IMR-90 (cell line): ENCODE measurements at regions not wholly inside any gene's neighbourhood (a gene's known extent, or its start where the extent isn't known, plus 50 kb on each side); places are given as distances from the start of the nearest gene placed in this dataset.
A peak's percentile ranks its signal among the peaks of the same experiment; 100 is the strongest.

Source experiments
- BHLHE40 ChIP-seq: fragments of 150-350 bp; IDR thresholded peaks from 2 replicates; pipeline ENCODE4 v1.6.1; 2016; ENCODE audit warnings: mild to moderate bottlenecking, low read depth, low read length
- CEBPB ChIP-seq: IDR thresholded peaks from 2 replicates; pipeline ENCODE4 v1.6.1; 2012; ENCODE audit warnings: low read depth, low read length, improper control_type of control experiment
- CTCF ChIP-seq: conservative IDR thresholded peaks from 2 replicates; pipeline ENCODE4 v1.5.1; 2012; ENCODE audit warnings: mild to moderate bottlenecking, low read depth, low read length, improper control_type of control experiment
- FOS ChIP-seq: fragments of 150-350 bp; IDR thresholded peaks from 2 replicates; pipeline ENCODE4 v1.6.1; 2016; ENCODE audit warnings: low read depth, low read length
- MAFK ChIP-seq: IDR thresholded peaks from 2 replicates; pipeline ENCODE4 v1.6.1; 2012; ENCODE audit warnings: low read depth, low read length, improper control_type of control experiment
- MAZ ChIP-seq: IDR thresholded peaks from 2 replicates; pipeline ENCODE4 v1.6.1; 2012; ENCODE audit warnings: low read depth, mild to moderate bottlenecking, low read length, improper control_type of control experiment, moderate library complexity, borderline replicate concordance
- MXI1 ChIP-seq: IDR thresholded peaks from 2 replicates; pipeline ENCODE4 v1.6.1; 2012; ENCODE audit warnings: low read depth, mild to moderate bottlenecking, low read length, moderate library complexity, borderline replicate concordance
- POLR2A ChIP-seq: IDR thresholded peaks from 2 replicates; pipeline ENCODE4 v1.6.1; 2012; ENCODE audit warnings: mild to moderate bottlenecking, low read depth, low read length
- RAD21 ChIP-seq: IDR thresholded peaks from 2 replicates; pipeline ENCODE4 v1.6.1; 2012; ENCODE audit warnings: low read length, improper control_type of control experiment
- RCOR1 ChIP-seq: IDR thresholded peaks from 2 replicates; pipeline ENCODE4 v1.6.1; 2012; ENCODE audit warnings: mild to moderate bottlenecking, low read length, improper control_type of control experiment; ENCODE audit not compliant: insufficient replicate concordance
- RFX5 ChIP-seq: IDR thresholded peaks from 2 replicates; pipeline ENCODE4 v1.8.0; 2012; ENCODE audit warnings: low read depth, mild to moderate bottlenecking, low read length, moderate library complexity
- SMC3 ChIP-seq: fragments of 150-350 bp; IDR thresholded peaks from 2 replicates; pipeline ENCODE4 v1.6.1; 2016; ENCODE audit warnings: low read depth, mild to moderate bottlenecking, antibody characterized with exemption, low read length, moderate library complexity
- USF2 ChIP-seq: fragments of 150-350 bp; IDR thresholded peaks from 2 replicates; pipeline ENCODE4 v1.6.1; 2017; ENCODE audit warnings: mild to moderate bottlenecking, antibody characterized with exemption, low read length, low read depth

GRCh38 chr12:107468182-107468581, 217.4 kb upstream of the PWP1 start:
- no peak for TF ChIP-seq CEBPB
- no peak for TF ChIP-seq CTCF
- no peak for TF ChIP-seq POLR2A
- no peak for TF ChIP-seq FOS
- TF ChIP-seq SMC3, result no peak
- TF ChIP-seq RAD21, result no peak
- no peak for TF ChIP-seq RCOR1
- TF ChIP-seq MAZ, result no peak
- TF ChIP-seq MXI1, result no peak
- peak; percentile 67; the same call in 1 of the 2 replicates for TF ChIP-seq BHLHE40
- TF ChIP-seq MAFK, result no peak
- TF ChIP-seq RFX5, result no peak
- TF ChIP-seq USF2, result no peak
